Activated CD8-positive, alpha-beta T cell treated with anti-CD3 and anti-CD28 coated beads for 36 hours (primary cell): ENCODE measurements at regions not wholly inside any gene's neighbourhood (a gene's known extent, or its start where the extent isn't known, plus 50 kb on each side); places are given as distances from the start of the nearest gene placed in this dataset.

Source experiments
- ATAC-seq: fragments of 200-7000 bp; cut with Tn5 transposase; one replicate; pipeline ENCODE4 v1.10.0; 2021; ENCODE audit warnings: mild to moderate bottlenecking, moderate library complexity
- CTCF ChIA-PET: fragments of 350-600 bp; sonication (Branson Sonifier 250); formaldehyde crosslinking; loops from one replicate; lab custom pipeline; 2021; ENCODE audit warnings: antibody characterized with exemption; lab: Charles Lee
- POLR2A ChIA-PET: fragments of 350-600 bp; sonication (Branson Sonifier 250); formaldehyde crosslinking; loops from one replicate; lab custom pipeline; 2021; ENCODE audit warnings: antibody characterized with exemption; lab: Charles Lee
- DNase-seq: peaks from one replicate; pipeline ENCODE4 v3.0.0-alpha.2; 2020
- H3K27ac Mint-ChIP-seq: one replicate; pipeline ENCODE4 v1.8.0; 2021; ENCODE audit warnings: mild to moderate bottlenecking, mixed read lengths
- H3K27me3 Mint-ChIP-seq: one replicate; pipeline ENCODE4 v1.8.0; 2021; ENCODE audit warnings: mixed read lengths
- H3K36me3 Mint-ChIP-seq: one replicate; pipeline ENCODE4 v1.8.0; 2021; ENCODE audit warnings: low read depth, mixed read lengths
- H3K4me1 Mint-ChIP-seq: one replicate; pipeline ENCODE4 v1.8.0; 2021; ENCODE audit warnings: low read depth, mixed read lengths
- H3K4me3 Mint-ChIP-seq: one replicate; pipeline ENCODE4 v1.8.0; 2021; ENCODE audit warnings: mild to moderate bottlenecking, moderate library complexity, mixed read lengths
- H3K9me3 Mint-ChIP-seq: one replicate; pipeline ENCODE4 v1.8.0; 2021; ENCODE audit warnings: mixed read lengths
- intact Hi-C: fragments of 100-400 bp; cut with micrococcal nuclease; formaldehyde crosslinking; loops from one replicate; pipeline ENCODE4 v1.10.0; 2022
- TF ChIP-seq, protein P1 (sequence below): fragments of 200-600 bp; IDR thresholded peaks from one replicate; pipeline ENCODE4 v1.8.0; 2022; ENCODE audit warnings: antibody characterized with exemption, mild to moderate bottlenecking

GRCh38 chr3:150068440-150069153, 97.9 kb upstream of the PFN2 start:
- CTCF ChIA-PET: interaction anchor here (1.1 kb wide), 1 partner anchor 115 kb away, joined by 3 read pairs; no protein-coding TSS in a partner anchor
- Mint-ChIP-seq H3K27me3 (peaks cover 31% of the 10 kb centered on the region), H3K4me3 (no peak overlapping the region), H3K36me3 (no peaks in the 10 kb centered on the region), H3K9me3 (no peaks in the 10 kb centered on the region), H3K27ac (no peak overlapping the region), H3K4me1 (no peaks in the 10 kb centered on the region)
- TF ChIP-seq, protein P1, sequence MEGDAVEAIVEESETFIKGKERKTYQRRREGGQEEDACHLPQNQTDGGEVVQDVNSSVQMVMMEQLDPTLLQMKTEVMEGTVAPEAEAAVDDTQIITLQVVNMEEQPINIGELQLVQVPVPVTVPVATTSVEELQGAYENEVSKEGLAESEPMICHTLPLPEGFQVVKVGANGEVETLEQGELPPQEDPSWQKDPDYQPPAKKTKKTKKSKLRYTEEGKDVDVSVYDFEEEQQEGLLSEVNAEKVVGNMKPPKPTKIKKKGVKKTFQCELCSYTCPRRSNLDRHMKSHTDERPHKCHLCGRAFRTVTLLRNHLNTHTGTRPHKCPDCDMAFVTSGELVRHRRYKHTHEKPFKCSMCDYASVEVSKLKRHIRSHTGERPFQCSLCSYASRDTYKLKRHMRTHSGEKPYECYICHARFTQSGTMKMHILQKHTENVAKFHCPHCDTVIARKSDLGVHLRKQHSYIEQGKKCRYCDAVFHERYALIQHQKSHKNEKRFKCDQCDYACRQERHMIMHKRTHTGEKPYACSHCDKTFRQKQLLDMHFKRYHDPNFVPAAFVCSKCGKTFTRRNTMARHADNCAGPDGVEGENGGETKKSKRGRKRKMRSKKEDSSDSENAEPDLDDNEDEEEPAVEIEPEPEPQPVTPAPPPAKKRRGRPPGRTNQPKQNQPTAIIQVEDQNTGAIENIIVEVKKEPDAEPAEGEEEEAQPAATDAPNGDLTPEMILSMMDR: no peak
- intact Hi-C loops: no loop called here
- POLR2A ChIA-PET: interaction anchor here (1.3 kb wide), 1 partner anchor 8 kb away, joined by 3 read pairs; no protein-coding TSS in a partner anchor
- DNase-seq (no peak), ATAC-seq (no peak)

DNA sequence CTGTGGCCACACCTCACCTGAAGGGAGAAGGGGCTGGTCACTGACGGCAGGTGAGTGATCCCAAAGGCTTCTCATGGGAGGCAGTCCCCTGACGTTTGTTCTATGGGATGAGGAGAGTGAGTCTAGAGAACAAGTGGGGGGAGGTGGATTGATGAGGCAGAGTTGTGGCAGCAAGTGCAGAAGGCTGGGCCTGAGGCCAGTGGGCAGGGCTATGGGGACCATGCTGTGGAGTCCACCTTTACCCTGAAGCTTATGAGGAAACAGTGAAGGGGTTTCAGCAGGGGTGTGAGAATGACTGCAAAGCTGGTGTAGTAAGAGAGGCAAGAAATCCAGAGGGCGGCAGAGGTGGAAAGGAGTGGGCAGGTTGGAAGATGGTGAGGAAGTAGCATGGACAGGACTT, 96.9 kb upstream of the PFN2 start:
- H3K9me3 Mint-ChIP-seq: no peaks in the 10 kb centered on the region
- H3K27ac Mint-ChIP-seq: no peak overlapping the region
- no peaks in the 10 kb centered on the region for H3K36me3 Mint-ChIP-seq
- H3K27me3 Mint-ChIP-seq: peaks cover 27% of the 10 kb centered on the region
- CTCF ChIA-PET: no interaction called here
- H3K4me1 Mint-ChIP-seq: no peaks in the 10 kb centered on the region
- H3K4me3 Mint-ChIP-seq: no peak overlapping the region
- POLR2A ChIA-PET: no interaction called here
- DNase-seq (no peak), ATAC-seq (no peak)
- intact Hi-C loops: no loop called here
- TF ChIP-seq, protein P1: no peak

DNA sequence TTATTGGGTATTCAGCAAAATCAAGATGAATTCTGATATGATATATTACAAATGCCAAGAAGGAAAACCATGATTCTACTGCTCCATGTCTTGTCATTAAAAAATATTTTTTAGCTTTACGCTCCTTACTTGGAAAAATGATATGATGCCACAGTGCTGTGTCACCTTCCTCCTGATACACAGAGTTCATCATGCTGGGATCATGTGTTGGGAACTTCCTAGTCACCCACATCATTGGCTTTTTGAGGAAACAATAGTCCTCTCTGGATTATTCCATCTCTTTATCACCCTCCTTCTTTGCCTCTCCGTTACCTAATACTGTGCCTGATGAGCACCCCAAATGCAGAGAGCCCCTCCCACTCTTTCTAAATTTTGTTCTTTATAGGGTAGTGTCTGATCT, 94.3 kb upstream of the PFN2 start:
- Mint-ChIP-seq H3K27ac (no peak overlapping the region), H3K4me1 (no peaks in the 10 kb centered on the region), H3K4me3 (no peak overlapping the region), H3K27me3 (peaks cover 24% of the 10 kb centered on the region), H3K36me3 (no peaks in the 10 kb centered on the region), H3K9me3 (no peaks in the 10 kb centered on the region)
- DNase-seq (no peak), ATAC-seq (no peak)
- intact Hi-C loops: no loop called here
- ChIA-PET POLR2A (interaction anchor here (0.6 kb wide), 1 partner anchor 778 kb away, joined by 3 read pairs; no protein-coding TSS in a partner anchor), CTCF (no interaction called here)
- TF ChIP-seq, protein P1: no peak

DNA sequence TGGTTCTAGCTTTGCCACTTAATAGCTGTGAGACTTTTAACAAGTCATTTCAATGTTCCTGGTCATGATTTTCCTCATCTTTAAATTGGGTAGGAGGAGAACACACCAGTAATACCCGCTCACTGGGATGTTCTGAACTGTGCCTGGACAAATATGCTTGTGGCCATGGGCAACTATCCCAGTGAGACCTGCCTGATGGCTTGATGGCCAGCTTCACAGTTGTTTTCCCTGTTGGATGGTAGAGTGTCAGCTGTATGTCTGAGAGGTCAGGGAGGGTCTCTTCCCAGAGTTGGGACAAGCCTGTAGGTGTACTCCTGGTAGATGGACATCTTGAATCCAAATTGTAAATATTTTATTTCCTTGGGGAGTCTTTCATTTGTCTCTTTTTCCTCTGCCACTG, 92.5 kb upstream of the PFN2 start:
- Mint-ChIP-seq H3K27ac (no peak overlapping the region), H3K4me3 (no peak overlapping the region), H3K4me1 (no peaks in the 10 kb centered on the region), H3K27me3 (peaks cover 19% of the 10 kb centered on the region), H3K9me3 (no peaks in the 10 kb centered on the region), H3K36me3 (no peaks in the 10 kb centered on the region)
- ChIA-PET POLR2A (no interaction called here), CTCF (no interaction called here)
- intact Hi-C loops: no loop called here
- no peak for DNase-seq
- TF ChIP-seq, protein P1: no peak
- ATAC-seq: no peak

DNA sequence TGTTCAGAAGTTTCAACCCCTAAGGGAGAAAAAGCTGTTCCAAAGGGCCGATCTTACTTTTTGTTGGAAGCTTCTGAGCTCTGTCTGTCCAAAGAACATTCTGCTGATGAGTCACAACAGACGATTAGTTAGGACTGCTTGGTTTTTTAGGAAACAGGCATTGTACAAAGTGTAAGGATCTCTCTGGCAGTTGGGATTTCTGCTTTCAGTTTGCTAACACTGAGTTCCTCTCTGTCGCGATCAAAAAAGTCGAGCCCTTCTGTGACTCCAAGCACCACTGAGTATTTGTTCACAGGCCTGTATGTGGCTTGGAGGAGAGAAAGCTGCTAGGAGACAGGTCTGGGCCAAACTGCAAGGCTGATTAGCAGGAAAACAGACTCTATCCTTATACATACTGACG, 91.8 kb upstream of the PFN2 start:
- intact Hi-C loops: no loop called here
- Mint-ChIP-seq H3K9me3 (no peaks in the 10 kb centered on the region), H3K36me3 (no peaks in the 10 kb centered on the region), H3K27me3 (peaks cover 12% of the 10 kb centered on the region), H3K27ac (no peak overlapping the region), H3K4me3 (no peak overlapping the region), H3K4me1 (no peaks in the 10 kb centered on the region)
- POLR2A ChIA-PET: no interaction called here
- ATAC-seq: no peak
- TF ChIP-seq, protein P1: no peak
- CTCF ChIA-PET: interaction anchor here (0.9 kb wide), 1 partner anchor 122 kb away, joined by 3 read pairs; no protein-coding TSS in a partner anchor
- no peak for DNase-seq
